K562 (cell line): ENCODE measurements at regions not wholly inside any gene's neighbourhood (a gene's known extent, or its start where the extent isn't known, plus 50 kb on each side); places are given as distances from the start of the nearest gene placed in this dataset.

Source experiments
- E4F1 ChIP-seq: fragments of 250-450 bp; sonication (Bioruptor Pico); IDR thresholded peaks from 2 replicates; pipeline ENCODE4 v1.5.0; 2021; ENCODE audit warnings: mild to moderate bottlenecking, borderline replicate concordance
- FOXK2 ChIP-seq, 2 experiments: fragments of 450-650 bp; IDR thresholded peaks in 1 of 2; conservative IDR thresholded peaks in 1 of 2; 2 replicates each; pipeline ENCODE4 v1.6.1; 2016; ENCODE audit warnings: low read depth in 2 of 2, mild to moderate bottlenecking in 1 of 2
- KLF13 ChIP-seq: fragments of 450-650 bp; IDR thresholded peaks from 2 replicates; pipeline ENCODE4 v1.6.1; 2016; ENCODE audit warnings: missing genetic modification characterization, low read depth, mild to moderate bottlenecking, missing compliant biosample characterization, moderate library complexity, borderline replicate concordance
- MYC ChIP-seq, 2 experiments: fragments of 250-450 bp in 1 of 2; sonication (Bioruptor Pico) in 1 of 2; IDR thresholded peaks; 2 replicates each; pipeline versions ENCODE4 v1.5.1 to v1.6.1; 2012 to 2021; ENCODE audit warnings: low read depth in 2 of 2, borderline replicate concordance in 1 of 2, improper control_type of control experiment in 1 of 2, low read length in 1 of 2, mild to moderate bottlenecking in 1 of 2, moderate library complexity in 1 of 2
- POLR2A ChIP-seq: fragments of 450-650 bp; conservative IDR thresholded peaks from 2 replicates; pipeline ENCODE4 v1.6.1; 2016
- RBM39 ChIP-seq: fragments of 200-400 bp; formaldehyde crosslinking; optimal IDR thresholded peaks from 2 replicates; pipeline ENCODE3; 2018; ENCODE audit warnings: low read depth, low read length
- SFPQ ChIP-seq: fragments of 200-400 bp; formaldehyde crosslinking; IDR thresholded peaks from 2 replicates; pipeline ENCODE4 v1.6.1; 2017; ENCODE audit warnings: mild to moderate bottlenecking, low read depth, low read length, moderate library complexity
- STAT5A ChIP-seq: IDR thresholded peaks from 2 replicates; pipeline ENCODE4 v1.6.1; 2012; ENCODE audit warnings: low read length, inconsistent platforms, borderline replicate concordance
- TF ChIP-seq, protein P1 (sequence below), 3 experiments: IDR thresholded peaks in 2 of 3; conservative IDR thresholded peaks in 1 of 3; 2 replicates each; pipeline ENCODE4 v1.5.1; 2011 to 2012; ENCODE audit warnings: low read length in 3 of 3, mild to moderate bottlenecking in 3 of 3, control low read depth in 2 of 3, improper control_type of control experiment in 1 of 3, inconsistent platforms in 1 of 3, low read depth in 1 of 3, mixed read lengths in 1 of 3, moderate library complexity in 1 of 3; ENCODE audit not compliant: insufficient read depth in 2 of 3

DNA sequence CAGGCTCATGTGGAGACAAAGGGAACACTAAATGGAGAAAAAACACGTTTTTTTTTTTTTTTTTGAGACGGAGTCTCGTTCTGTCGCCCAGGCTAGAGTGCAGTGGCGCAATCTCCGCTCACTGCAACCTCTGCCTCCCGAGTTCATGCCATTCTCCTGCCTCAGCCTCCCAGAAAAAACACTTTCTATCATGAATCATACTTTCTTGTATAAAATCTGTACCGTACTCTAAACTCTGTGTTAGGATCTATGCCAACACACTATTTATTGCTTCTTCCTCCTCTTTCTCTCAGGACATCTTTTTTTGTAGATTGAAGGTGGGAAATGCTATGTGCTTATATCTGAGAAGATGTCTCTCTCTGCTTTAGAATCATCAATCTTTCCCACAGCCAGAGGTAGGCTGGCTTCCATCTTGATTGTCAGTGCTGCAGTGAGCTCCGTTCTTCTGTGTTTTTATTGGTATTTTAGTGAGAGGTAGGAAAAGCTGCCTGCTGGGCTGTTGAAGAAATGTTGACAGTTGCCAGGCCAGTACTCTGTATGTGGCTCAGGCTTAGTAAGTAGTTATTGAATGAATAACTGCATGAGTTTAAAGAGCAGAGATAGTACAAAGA lies 101.1 kb downstream of the GPR85 start:
- TF ChIP-seq FOXK2 (conservative IDR thresholded peaks at IDR 0.05 in 1 of 2, IDR thresholded peaks at IDR 0.05 in 1 of 2; ENCODE audit: low read depth in 2 of 2) (no peak), STAT5A (no peak), MYC (IDR thresholded peaks at IDR 0.05; ENCODE audit: low read depth, low read length) (no peak), MYC (CRISPR knock-in tag; IDR thresholded peaks at IDR 0.05; ENCODE audit: borderline replicate concordance, low read depth) (no peak), E4F1 (no peak), POLR2A (no peak), SFPQ (no peak), KLF13 (tag) (no peak), RBM39 (no peak)
- TF ChIP-seq, protein P1, sequence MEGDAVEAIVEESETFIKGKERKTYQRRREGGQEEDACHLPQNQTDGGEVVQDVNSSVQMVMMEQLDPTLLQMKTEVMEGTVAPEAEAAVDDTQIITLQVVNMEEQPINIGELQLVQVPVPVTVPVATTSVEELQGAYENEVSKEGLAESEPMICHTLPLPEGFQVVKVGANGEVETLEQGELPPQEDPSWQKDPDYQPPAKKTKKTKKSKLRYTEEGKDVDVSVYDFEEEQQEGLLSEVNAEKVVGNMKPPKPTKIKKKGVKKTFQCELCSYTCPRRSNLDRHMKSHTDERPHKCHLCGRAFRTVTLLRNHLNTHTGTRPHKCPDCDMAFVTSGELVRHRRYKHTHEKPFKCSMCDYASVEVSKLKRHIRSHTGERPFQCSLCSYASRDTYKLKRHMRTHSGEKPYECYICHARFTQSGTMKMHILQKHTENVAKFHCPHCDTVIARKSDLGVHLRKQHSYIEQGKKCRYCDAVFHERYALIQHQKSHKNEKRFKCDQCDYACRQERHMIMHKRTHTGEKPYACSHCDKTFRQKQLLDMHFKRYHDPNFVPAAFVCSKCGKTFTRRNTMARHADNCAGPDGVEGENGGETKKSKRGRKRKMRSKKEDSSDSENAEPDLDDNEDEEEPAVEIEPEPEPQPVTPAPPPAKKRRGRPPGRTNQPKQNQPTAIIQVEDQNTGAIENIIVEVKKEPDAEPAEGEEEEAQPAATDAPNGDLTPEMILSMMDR (IDR thresholded peaks at IDR 0.05 in 2 of 3, conservative IDR thresholded peaks at IDR 0.05 in 1 of 3; ENCODE audit: insufficient read depth in 2 of 3, low read depth in 1 of 3, low read length in 3 of 3): no peak
